Liver (tissue), 3 donors: ENCODE measurements at regions not wholly inside any gene's neighbourhood (a gene's known extent, or its start where the extent isn't known, plus 50 kb on each side); places are given as distances from the start of the nearest gene placed in this dataset.

Experiments
- EGR1 ChIP-seq, 2 donors: IDR thresholded peaks; 2 replicates each; pipeline ENCODE4 v1.6.1; 2016 to 2018; ENCODE audit warnings: antibody characterized with exemption in 2 of 2, low read depth in 2 of 2
- JUND ChIP-seq, 2 donors: IDR thresholded peaks; 2 replicates each; pipeline ENCODE4 v1.6.1; 2016; ENCODE audit warnings: antibody characterized with exemption in 2 of 2
- MAX ChIP-seq: IDR thresholded peaks from 2 replicates; pipeline ENCODE4 v1.6.1; 2016; ENCODE audit warnings: antibody characterized with exemption
- RAD21 ChIP-seq, 2 donors: IDR thresholded peaks; 2 replicates each; pipeline ENCODE4 v1.6.1; 2016; ENCODE audit warnings: antibody characterized with exemption in 2 of 2, mild to moderate bottlenecking in 2 of 2
- REST ChIP-seq: IDR thresholded peaks from 2 replicates; pipeline ENCODE4 v1.6.1; 2016; ENCODE audit warnings: antibody characterized with exemption, mild to moderate bottlenecking
- RXRA ChIP-seq, 2 donors: IDR thresholded peaks; 2 replicates each; pipeline ENCODE4 v1.6.1; 2017 to 2018; ENCODE audit warnings: antibody characterized with exemption in 2 of 2, mild to moderate bottlenecking in 1 of 2
- TAF1 ChIP-seq: conservative IDR thresholded peaks from 2 replicates; pipeline ENCODE4 v1.6.1; 2016; ENCODE audit warnings: antibody characterized with exemption, mild to moderate bottlenecking
- TF ChIP-seq, protein P1 (sequence below): fragments of 150-350 bp; IDR thresholded peaks from 2 replicates; pipeline ENCODE4 v1.5.1; 2017; ENCODE audit warnings: improper control_type of control experiment, low read depth, low read length; ENCODE audit not compliant: missing input control
- TF ChIP-seq, protein P2 (sequence below): IDR thresholded peaks from 2 replicates; pipeline ENCODE4 v1.6.1; 2016; ENCODE audit warnings: antibody characterized with exemption
- donor health status: healthy.
- donor health status: healthy.

- TF ChIP-seq RXRA (IDR thresholded peaks at IDR 0.05) = no peak
- no peak for TF ChIP-seq MAX
- TF ChIP-seq REST = no peak
- TF ChIP-seq, protein P1, sequence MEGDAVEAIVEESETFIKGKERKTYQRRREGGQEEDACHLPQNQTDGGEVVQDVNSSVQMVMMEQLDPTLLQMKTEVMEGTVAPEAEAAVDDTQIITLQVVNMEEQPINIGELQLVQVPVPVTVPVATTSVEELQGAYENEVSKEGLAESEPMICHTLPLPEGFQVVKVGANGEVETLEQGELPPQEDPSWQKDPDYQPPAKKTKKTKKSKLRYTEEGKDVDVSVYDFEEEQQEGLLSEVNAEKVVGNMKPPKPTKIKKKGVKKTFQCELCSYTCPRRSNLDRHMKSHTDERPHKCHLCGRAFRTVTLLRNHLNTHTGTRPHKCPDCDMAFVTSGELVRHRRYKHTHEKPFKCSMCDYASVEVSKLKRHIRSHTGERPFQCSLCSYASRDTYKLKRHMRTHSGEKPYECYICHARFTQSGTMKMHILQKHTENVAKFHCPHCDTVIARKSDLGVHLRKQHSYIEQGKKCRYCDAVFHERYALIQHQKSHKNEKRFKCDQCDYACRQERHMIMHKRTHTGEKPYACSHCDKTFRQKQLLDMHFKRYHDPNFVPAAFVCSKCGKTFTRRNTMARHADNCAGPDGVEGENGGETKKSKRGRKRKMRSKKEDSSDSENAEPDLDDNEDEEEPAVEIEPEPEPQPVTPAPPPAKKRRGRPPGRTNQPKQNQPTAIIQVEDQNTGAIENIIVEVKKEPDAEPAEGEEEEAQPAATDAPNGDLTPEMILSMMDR = no peak
- TF ChIP-seq EGR1 (IDR thresholded peaks at IDR 0.05; ENCODE audit: low read depth in 2 of 2) = no peak
- no peak for TF ChIP-seq JUND (IDR thresholded peaks at IDR 0.05)
- TF ChIP-seq, protein P2, sequence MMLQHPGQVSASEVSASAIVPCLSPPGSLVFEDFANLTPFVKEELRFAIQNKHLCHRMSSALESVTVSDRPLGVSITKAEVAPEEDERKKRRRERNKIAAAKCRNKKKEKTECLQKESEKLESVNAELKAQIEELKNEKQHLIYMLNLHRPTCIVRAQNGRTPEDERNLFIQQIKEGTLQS = no peak
- TF ChIP-seq TAF1 = no peak
- TF ChIP-seq RAD21 (IDR thresholded peaks at IDR 0.05) = no peak
These were observed 783.9 kb upstream of the LRRC4C start for GRCh38 chr11:42243385-42243784.
